ENCODE measurements at regions not wholly inside any gene's neighbourhood (a gene's known extent, or its start where the extent isn't known, plus 50 kb on each side); places are given as distances from the start of the nearest gene placed in this dataset.

GRCh38 chr7:41096917-41097316 is 606.0 kb downstream of the INHBA start:
- FAIRE-seq (no peak), DNase-seq (ENCODE audit: insufficient read length) (no peak)
- TF ChIP-seq POLR2A (IDR thresholded peaks at IDR 0.05; ENCODE audit: low read depth, low read length) (no peak), POLR2AphosphoS5 (IDR thresholded peaks at IDR 0.05; ENCODE audit: low read depth, low read length) (no peak), TAF1 (IDR thresholded peaks at IDR 0.05; ENCODE audit: borderline replicate concordance, low read depth, low read length) (no peak)

- FAIRE-seq (peak; percentile 40), DNase-seq (ENCODE audit: insufficient read length) (no peak)
- TF ChIP-seq TAF1 (IDR thresholded peaks at IDR 0.05; ENCODE audit: borderline replicate concordance, low read depth, low read length) (no peak), POLR2AphosphoS5 (IDR thresholded peaks at IDR 0.05; ENCODE audit: low read depth, low read length) (no peak), POLR2A (IDR thresholded peaks at IDR 0.05; ENCODE audit: low read depth, low read length) (no peak)
These were observed 609.7 kb downstream of the INHBA start for GRCh38 chr7:41093141-41093540.

DNA sequence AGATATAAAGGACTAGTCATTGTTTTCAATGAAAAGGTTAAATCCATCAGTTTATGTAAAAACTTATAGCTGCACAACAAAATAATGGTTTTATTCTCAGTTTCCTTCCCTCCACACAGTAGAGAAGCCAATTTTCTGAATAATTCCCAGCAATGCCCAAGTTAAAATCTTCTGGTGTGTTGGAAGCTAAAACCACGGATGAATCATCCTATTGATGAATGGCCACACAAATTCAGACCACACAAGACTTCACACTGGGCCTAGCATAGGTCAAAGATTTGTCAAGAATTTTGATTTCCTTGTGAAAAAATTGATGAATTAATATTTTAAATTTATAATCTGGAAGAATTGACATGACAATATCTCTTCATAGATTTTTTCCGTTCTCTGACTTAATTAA is 617.6 kb downstream of the INHBA start:
- TF ChIP-seq POLR2AphosphoS5 (IDR thresholded peaks at IDR 0.05; ENCODE audit: low read depth, low read length) = no peak
- no peak for TF ChIP-seq POLR2A (IDR thresholded peaks at IDR 0.05; ENCODE audit: low read depth, low read length)
- no peak for TF ChIP-seq TAF1 (IDR thresholded peaks at IDR 0.05; ENCODE audit: borderline replicate concordance, low read depth, low read length)
- no peak for DNase-seq (ENCODE audit: insufficient read length)
- no peak for FAIRE-seq

DNA sequence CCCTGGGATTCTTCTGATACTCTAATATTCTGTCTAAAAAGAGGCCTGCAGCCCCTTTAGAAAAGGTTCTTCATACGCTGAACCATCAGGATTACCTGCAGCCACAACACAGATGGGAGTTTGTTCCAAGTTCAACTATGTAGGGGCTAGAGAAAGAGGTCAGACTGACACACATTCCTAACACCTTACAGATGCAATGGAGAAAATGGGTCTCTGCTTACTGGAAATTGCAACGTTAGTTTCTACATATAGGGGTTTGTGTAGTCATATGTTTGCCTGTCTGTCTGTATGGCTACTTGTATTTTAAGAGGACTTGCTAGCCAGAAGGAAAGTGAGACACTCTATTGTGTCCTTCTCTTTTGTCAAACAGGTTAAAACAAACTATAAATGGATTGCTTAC is 618.5 kb downstream of the INHBA start:
- TF ChIP-seq POLR2AphosphoS5 (IDR thresholded peaks at IDR 0.05; ENCODE audit: low read depth, low read length) (no peak), TAF1 (IDR thresholded peaks at IDR 0.05; ENCODE audit: borderline replicate concordance, low read depth, low read length) (no peak), POLR2A (IDR thresholded peaks at IDR 0.05; ENCODE audit: low read depth, low read length) (no peak)
- no peak for DNase-seq (ENCODE audit: insufficient read length)
- no peak for FAIRE-seq

GRCh38 chr7:41069635-41070034 is 633.3 kb downstream of the INHBA start:
- FAIRE-seq = no peak
- no peak for DNase-seq (ENCODE audit: insufficient read length)
- TF ChIP-seq POLR2A (IDR thresholded peaks at IDR 0.05; ENCODE audit: low read depth, low read length) = no peak
- no peak for TF ChIP-seq TAF1 (IDR thresholded peaks at IDR 0.05; ENCODE audit: borderline replicate concordance, low read depth, low read length)
- no peak for TF ChIP-seq POLR2AphosphoS5 (IDR thresholded peaks at IDR 0.05; ENCODE audit: low read depth, low read length)

DNA sequence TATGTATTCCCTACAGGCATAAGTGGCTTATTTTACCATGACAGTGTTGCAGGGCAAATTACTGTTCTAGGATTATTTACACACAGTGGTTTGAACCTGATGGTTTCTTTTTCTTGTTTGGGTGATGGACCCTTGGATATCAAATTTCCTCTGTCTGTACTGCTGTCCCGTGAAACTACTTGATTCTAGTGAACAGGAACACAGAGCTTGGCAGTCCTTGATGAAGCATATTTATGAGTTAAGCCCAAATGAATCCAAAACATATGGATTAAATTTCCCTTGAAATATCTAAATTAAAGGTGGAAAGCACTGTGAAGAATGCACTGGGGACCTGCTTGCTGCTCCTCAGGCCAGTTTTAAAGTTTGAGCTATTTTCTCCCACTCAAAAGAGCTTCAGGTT is 635.3 kb downstream of the INHBA start:
- DNase-seq (ENCODE audit: insufficient read length) = no peak
- no peak for TF ChIP-seq POLR2A (IDR thresholded peaks at IDR 0.05; ENCODE audit: low read depth, low read length)
- no peak for FAIRE-seq

DNA sequence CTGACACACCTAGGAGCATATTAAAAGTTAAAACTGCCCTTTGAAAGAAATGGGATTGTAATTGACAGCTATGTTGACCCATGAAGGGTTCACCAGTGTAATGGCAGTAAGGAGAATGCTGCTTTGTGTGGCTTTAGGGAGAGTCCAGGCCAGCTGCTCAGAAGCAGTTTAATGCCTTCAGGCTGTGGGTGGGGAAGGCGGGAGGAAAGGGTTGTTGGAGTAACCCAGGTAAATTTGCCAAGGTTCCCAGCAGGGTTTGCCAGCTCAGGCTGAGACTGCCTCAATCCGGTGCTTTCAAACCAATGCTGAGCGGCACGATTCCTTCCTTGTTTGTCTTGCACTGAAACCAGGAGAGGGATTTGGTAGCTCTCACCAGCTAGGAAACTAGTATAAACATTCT is 637.2 kb downstream of the INHBA start:
- peak; percentile 36 for FAIRE-seq
- DNase-seq (ENCODE audit: insufficient read length) = no peak
- TF ChIP-seq POLR2A (IDR thresholded peaks at IDR 0.05; ENCODE audit: low read depth, low read length) = no peak
- no peak for TF ChIP-seq POLR2AphosphoS5 (IDR thresholded peaks at IDR 0.05; ENCODE audit: low read depth, low read length)
- no peak for TF ChIP-seq TAF1 (IDR thresholded peaks at IDR 0.05; ENCODE audit: borderline replicate concordance, low read depth, low read length)

DNA sequence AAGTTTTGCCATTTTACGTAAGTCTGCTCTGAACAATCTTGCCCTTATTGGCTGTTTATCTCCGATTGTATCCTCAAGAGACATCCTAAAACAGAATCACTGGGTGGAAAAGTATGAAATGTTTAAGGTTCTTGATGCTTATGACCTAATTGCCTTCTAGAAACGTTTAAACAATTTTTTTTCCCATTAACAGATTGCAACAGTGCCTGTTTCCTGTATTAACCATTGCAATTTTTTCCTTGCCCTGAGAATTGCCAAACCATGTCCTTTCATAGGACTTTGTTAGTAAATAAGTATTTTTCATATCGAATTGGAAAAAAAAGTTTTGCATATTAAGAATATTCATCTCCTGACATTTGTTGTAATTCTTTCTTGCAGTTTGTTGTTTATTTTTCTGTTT is 639.8 kb downstream of the INHBA start:
- no peak for DNase-seq (ENCODE audit: insufficient read length)
- FAIRE-seq = no peak
- no peak for TF ChIP-seq POLR2AphosphoS5 (IDR thresholded peaks at IDR 0.05; ENCODE audit: low read depth, low read length)
- no peak for TF ChIP-seq POLR2A (IDR thresholded peaks at IDR 0.05; ENCODE audit: low read depth, low read length)
- TF ChIP-seq TAF1 (IDR thresholded peaks at IDR 0.05; ENCODE audit: borderline replicate concordance, low read depth, low read length) = no peak

DNA sequence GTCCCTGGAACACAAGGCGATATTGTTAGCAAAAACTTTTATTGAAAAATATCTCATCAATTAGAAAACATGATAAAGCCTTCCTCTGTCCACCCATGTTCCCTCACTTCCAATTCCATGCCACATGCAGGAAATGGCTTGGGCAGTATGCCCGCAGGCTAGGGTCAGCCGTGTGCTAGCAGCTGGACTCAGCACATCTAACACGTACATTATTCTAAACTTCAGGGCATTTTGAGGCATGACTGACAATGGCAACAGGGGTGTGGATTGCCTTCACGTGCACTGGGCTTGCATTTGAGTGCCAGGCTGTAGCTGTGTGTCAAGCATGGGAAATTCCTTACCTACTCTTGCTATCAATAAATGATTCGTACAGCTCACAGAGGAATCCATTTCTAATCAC is 642.1 kb downstream of the INHBA start:
- TF ChIP-seq POLR2A (IDR thresholded peaks at IDR 0.05; ENCODE audit: low read depth, low read length) (no peak), TAF1 (IDR thresholded peaks at IDR 0.05; ENCODE audit: borderline replicate concordance, low read depth, low read length) (no peak), POLR2AphosphoS5 (IDR thresholded peaks at IDR 0.05; ENCODE audit: low read depth, low read length) (no peak)

GRCh38 chr7:41059796-41060195 is 643.1 kb downstream of the INHBA start:
- DNase-seq (ENCODE audit: insufficient read length) (no peak), FAIRE-seq (no peak)
- TF ChIP-seq TAF1 (IDR thresholded peaks at IDR 0.05; ENCODE audit: borderline replicate concordance, low read depth, low read length) (no peak), POLR2AphosphoS5 (IDR thresholded peaks at IDR 0.05; ENCODE audit: low read depth, low read length) (no peak), POLR2A (IDR thresholded peaks at IDR 0.05; ENCODE audit: low read depth, low read length) (no peak)

More for the DNA sequence above, 642.1 kb downstream of the INHBA start:
- DNase-seq (ENCODE audit: insufficient read length) (no peak), FAIRE-seq (no peak)

DNA sequence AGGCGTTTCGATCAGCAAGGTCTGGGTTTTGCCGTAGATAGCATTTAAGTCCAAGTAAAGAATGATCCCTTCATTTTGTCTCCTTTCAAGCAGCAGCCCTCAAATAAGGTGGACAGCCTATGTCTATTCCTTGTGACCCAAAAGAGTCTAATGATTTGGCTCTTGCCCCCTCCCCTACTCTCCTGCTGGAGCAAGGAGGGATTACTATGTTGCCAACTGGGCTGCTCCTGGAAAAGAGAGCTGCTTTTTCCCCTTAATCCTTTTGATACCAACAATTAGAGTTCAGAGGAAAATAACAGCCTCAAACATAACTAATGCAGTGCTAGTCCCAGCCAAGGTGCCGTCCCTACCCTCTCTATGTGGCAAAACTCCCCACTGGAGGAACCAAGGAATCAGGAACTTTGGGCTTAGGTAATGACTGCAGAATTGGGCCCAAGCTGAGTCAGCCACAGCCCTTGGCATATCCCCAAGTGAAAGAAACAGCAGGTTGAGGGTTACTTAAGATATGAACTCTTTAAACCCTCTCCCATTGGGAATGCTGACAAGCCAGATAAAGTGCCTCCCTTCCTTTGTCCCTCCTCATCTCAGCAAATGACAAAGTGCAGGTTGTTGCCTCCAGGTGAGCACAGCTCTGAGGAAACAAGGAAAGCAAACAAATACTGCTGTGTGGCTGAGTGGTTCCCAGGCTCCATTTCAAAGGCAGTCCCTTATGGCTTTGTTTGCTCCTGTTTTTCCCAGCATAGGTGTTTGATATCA is 643.7 kb downstream of the INHBA start:
- no peak for DNase-seq (ENCODE audit: insufficient read length)

DNA sequence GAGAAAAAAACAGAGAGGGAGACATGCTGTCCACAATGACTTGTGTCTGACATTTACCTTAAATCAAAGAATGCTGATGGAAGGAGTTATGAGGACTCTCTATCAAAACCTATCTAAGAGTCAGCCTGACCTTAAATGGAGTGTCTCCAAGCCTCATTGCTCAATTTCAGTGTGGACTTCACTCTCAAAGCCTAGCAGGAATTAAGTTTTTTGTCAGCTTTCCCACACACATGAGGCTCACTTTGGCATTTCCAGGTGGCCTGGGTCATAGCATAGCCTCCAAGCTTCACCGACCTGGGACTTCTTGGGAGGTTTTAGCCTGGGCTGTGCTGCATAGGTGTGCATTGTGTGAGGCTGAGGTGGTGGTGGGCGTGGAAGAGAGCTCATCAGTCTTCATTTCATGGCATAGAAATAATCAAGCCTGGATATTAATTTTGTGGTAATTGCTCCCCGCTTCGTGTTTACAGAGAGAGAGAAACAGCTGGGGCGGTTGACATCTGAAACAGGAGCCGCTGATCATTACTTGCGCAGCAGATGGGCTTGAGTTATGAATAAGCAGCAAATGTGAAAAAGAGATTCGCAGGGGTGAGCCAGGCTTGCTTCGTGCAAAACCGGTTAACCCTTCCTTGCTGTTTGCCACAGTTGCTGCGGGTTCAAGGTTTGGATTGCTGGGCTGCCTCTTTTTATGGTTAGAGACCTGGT is 647.8 kb downstream of the INHBA start:
- FAIRE-seq (no peak), DNase-seq (ENCODE audit: insufficient read length) (no peak)
- no peak for TF ChIP-seq TAF1 (IDR thresholded peaks at IDR 0.05; ENCODE audit: borderline replicate concordance, low read depth, low read length)
- no peak for TF ChIP-seq POLR2A (IDR thresholded peaks at IDR 0.05; ENCODE audit: low read depth, low read length)
- TF ChIP-seq POLR2AphosphoS5 (IDR thresholded peaks at IDR 0.05; ENCODE audit: low read depth, low read length) = no peak

More for the DNA sequence above, 643.7 kb downstream of the INHBA start:
- TF ChIP-seq TAF1 (IDR thresholded peaks at IDR 0.05; ENCODE audit: borderline replicate concordance, low read depth, low read length) (no peak), POLR2A (IDR thresholded peaks at IDR 0.05; ENCODE audit: low read depth, low read length) (no peak), POLR2AphosphoS5 (IDR thresholded peaks at IDR 0.05; ENCODE audit: low read depth, low read length) (no peak)
- FAIRE-seq = no peak
